HL-60 (cell line): ENCODE measurements at regions not wholly inside any gene's neighbourhood (a gene's known extent, or its start where the extent isn't known, plus 50 kb on each side); places are given as distances from the start of the nearest gene placed in this dataset.

Experiments used
- DNase-seq, 2 experiments: peaks; one replicate each; pipeline ENCODE4 v3.0.0-alpha.2; 2010 to 2020; ENCODE audit warnings: low read depth in 1 of 2, low spot score in 1 of 2
- H3K27ac ChIP-seq: fragments of 250-450 bp; sonication (Bioruptor Pico); replicated peaks from 2 replicates; pipeline ENCODE4 v1.5.1; 2020; ENCODE audit warnings: mild to moderate bottlenecking, moderate library complexity
- H3K27me3 ChIP-seq: fragments of 250-450 bp; sonication (Bioruptor Pico); 2 replicates; pipeline ENCODE4 v1.5.1; 2021; ENCODE audit warnings: mild to moderate bottlenecking, moderate library complexity; ENCODE audit not compliant: insufficient read depth, poor library complexity, severe bottlenecking
- H3K4me3 ChIP-seq: replicated peaks from 2 replicates; pipeline ENCODE4 v1.5.1; 2011; ENCODE audit warnings: mild to moderate bottlenecking, control low read depth, low read length; ENCODE audit not compliant: insufficient read depth
- CTCF ChIP-seq: IDR thresholded peaks from one replicate; pipeline ENCODE4 v1.5.1; 2011; ENCODE audit warnings: low read length, control low read depth, inconsistent platforms; ENCODE audit not compliant: insufficient read depth
- GABPA ChIP-seq: IDR thresholded peaks from 2 replicates; pipeline ENCODE4 v1.6.1; 2012; ENCODE audit warnings: low read depth
- POLR2AphosphoS5 ChIP-seq: IDR thresholded peaks from 2 replicates; pipeline ENCODE4 v1.6.1; 2012; ENCODE audit warnings: low read depth
- SPI1 ChIP-seq: IDR thresholded peaks from 2 replicates; pipeline ENCODE4 v1.6.1; 2012; ENCODE audit warnings: low read depth, mild to moderate bottlenecking, borderline replicate concordance
- TF ChIP-seq, protein P1 (sequence below): IDR thresholded peaks from 2 replicates; pipeline ENCODE4 v1.6.1; 2012; ENCODE audit warnings: low read depth; ENCODE audit not compliant: insufficient replicate concordance

- no peaks in the 10 kb centered on the region for H3K27me3 ChIP-seq
- no peak for DNase-seq
- TF ChIP-seq CTCF, result no peak
- no peak for TF ChIP-seq SPI1
- no peak for TF ChIP-seq POLR2AphosphoS5
- TF ChIP-seq GABPA, result no peak
- TF ChIP-seq, protein P1, sequence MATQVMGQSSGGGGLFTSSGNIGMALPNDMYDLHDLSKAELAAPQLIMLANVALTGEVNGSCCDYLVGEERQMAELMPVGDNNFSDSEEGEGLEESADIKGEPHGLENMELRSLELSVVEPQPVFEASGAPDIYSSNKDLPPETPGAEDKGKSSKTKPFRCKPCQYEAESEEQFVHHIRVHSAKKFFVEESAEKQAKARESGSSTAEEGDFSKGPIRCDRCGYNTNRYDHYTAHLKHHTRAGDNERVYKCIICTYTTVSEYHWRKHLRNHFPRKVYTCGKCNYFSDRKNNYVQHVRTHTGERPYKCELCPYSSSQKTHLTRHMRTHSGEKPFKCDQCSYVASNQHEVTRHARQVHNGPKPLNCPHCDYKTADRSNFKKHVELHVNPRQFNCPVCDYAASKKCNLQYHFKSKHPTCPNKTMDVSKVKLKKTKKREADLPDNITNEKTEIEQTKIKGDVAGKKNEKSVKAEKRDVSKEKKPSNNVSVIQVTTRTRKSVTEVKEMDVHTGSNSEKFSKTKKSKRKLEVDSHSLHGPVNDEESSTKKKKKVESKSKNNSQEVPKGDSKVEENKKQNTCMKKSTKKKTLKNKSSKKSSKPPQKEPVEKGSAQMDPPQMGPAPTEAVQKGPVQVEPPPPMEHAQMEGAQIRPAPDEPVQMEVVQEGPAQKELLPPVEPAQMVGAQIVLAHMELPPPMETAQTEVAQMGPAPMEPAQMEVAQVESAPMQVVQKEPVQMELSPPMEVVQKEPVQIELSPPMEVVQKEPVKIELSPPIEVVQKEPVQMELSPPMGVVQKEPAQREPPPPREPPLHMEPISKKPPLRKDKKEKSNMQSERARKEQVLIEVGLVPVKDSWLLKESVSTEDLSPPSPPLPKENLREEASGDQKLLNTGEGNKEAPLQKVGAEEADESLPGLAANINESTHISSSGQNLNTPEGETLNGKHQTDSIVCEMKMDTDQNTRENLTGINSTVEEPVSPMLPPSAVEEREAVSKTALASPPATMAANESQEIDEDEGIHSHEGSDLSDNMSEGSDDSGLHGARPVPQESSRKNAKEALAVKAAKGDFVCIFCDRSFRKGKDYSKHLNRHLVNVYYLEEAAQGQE, result no peak
- H3K27ac ChIP-seq, result no peak overlapping the region
- no peak overlapping the region for H3K4me3 ChIP-seq
Observed at GRCh38 chr10:108735380-108735779, 1187.9 kb downstream of the XPNPEP1 start.

GRCh38 chr10:108721874-108722273 is 1201.4 kb downstream of the XPNPEP1 start:
- H3K27me3 ChIP-seq, result no peaks in the 10 kb centered on the region
- no peak for TF ChIP-seq POLR2AphosphoS5
- no peak for TF ChIP-seq GABPA
- no peak for TF ChIP-seq SPI1
- TF ChIP-seq, protein P1, result no peak
- TF ChIP-seq CTCF, result no peak
- DNase-seq, result no peak
- no peak overlapping the region for H3K4me3 ChIP-seq
- no peak overlapping the region for H3K27ac ChIP-seq

DNA sequence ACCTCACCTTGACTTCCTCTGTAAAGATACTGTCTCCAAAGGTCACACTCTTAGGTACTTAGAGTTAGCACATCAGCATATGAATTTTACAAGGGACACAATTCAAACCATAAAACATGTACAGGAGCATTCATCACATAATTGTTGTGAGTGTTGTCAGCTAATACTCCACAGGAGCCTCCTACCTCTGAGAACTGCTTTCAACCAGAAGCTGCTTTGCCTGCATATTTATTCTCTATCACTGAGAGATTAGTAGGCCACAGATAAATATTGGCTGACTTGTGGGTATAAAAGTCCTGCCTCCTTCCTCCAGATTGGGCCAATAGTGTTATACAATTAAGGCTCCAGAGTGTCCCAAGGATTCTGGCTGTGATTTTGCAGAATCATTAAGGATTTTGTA is 1207.0 kb downstream of the XPNPEP1 start:
- Histone ChIP-seq H3K27me3 (no peaks in the 10 kb centered on the region), H3K4me3 (no peak overlapping the region), H3K27ac (no peak overlapping the region)
- no peak for DNase-seq
- TF ChIP-seq, protein P1, result no peak
- TF ChIP-seq POLR2AphosphoS5 (no peak), CTCF (no peak), GABPA (no peak), SPI1 (no peak)
